Posterior cingulate gyrus (tissue), 11 donors: ENCODE measurements at regions not wholly inside any gene's neighbourhood (a gene's known extent, or its start where the extent isn't known, plus 50 kb on each side); places are given as distances from the start of the nearest gene placed in this dataset.
"Not testable (repeated sequence)": the region's sequence is repeated elsewhere in the genome, so short reads cannot be mapped to it uniquely, and the experiment has no call there.

Experiments used
- DNase-seq, 10 donors: peaks; one replicate each; pipeline versions ENCODE4 v3.0.0 to v3.0.0-alpha.2; 2020 to 2021; ENCODE audit warnings: mixed read lengths in 3 of 10
- intact Hi-C: fragments of 100-400 bp; cut with DNase I; formaldehyde crosslinking; loops from one replicate; pipeline ENCODE4 v1.15.1; 2023

DNA sequence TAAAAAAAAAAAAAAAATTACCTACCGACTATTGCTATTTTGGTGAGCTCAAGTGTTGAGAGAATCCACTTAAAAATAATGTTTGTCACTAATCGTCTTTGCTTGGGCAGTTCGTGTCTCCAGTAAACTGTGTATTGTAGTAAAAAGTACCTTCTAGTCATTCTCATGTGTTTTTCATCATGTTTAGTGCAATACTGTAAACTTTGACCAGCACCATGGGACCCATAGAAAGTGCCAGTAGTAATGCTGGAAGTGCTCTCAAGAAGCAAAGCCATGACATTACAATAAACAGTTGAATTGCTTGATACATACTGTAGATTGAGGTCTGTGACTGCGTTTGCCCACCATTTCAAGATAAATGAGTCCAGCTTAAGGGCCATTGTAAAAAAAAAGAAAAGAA is 395.2 kb downstream of the BCKDHB start:
- intact Hi-C loops = no loop called here
- no peak for DNase-seq

GRCh38 chr6:80497696-80498486 is 391.4 kb downstream of the BCKDHB start:
- DNase-seq, intact Hi-C loops: not testable (repeated sequence)

DNA sequence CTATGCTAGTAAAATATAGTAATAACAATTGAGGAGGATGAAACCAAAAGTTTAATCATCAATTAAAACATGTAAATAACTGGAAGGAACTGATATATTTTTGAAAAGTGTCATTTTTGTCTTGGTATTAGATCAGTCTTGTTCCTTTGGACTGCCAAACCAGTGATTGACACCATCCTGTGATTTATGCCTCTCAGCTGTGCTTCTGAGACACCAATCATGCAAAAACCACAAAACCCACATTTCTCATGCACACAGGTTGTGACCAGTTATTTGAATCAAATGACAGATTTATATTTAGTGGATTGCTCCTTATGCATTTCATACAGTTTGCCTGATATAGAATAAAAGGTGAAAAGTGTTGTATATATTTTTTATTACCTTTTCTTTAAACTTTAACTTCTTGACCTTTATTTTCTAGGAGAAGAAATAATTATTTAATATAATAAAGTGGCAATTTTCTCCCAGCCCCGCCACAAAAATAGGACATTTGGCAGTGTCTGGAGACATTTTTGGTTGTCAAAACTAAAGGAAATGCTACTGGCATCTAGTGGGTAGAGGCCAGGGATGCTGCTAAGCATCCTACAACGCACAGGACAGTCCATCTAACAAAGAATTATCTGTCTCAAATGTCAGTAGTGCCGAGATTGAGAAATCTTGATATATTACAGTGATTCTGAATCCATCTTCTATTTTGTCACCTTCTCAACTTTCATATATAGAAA is 383.6 kb downstream of the BCKDHB start:
- DNase-seq = no peak
- intact Hi-C loops = no loop called here

GRCh38 chr6:80488190-80488589 is 381.7 kb downstream of the BCKDHB start:
- intact Hi-C loops = no loop called here
- no peak for DNase-seq

DNA sequence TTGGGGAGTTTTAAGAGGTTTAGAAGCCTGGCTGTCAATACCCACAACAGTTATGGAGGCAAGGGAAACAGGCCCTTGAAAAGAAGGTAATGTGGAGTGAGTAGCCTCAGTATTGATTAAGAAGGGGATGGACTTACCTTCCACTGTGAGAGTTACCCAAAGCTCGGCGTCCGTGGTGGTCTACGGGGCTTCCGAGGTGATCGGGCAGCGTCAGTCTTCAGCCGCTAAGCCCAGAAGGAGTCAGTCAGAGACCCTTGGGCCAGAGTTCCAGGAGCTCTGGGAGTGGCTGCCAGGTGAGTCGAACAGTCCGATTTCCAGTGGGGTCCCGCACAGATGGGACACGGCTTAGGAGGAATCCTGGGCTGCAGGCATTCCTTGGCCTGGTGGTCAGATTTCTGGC is 379.0 kb downstream of the BCKDHB start:
- DNase-seq = peak in 1 of 10 donors; percentile 67
- intact Hi-C loops = not testable (repeated sequence)

DNA sequence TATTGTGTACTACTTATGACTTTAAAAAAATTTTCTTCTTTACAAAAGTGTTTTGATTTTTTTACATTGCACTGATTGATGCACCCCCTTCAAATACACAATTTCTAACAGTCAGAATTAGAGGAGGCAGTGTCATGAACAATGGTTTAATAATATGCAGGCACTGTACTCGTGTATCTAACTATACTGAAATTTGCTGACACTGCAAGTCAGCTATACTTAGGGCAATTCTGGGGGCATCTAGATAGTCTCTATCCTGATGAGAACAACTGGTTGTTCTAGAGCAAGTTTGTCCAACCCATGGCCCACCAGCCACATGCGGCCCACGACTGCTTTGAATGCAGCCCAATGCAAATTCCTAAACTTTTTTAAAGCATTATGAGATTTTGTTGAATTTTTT is 375.6 kb downstream of the BCKDHB start:
- intact Hi-C loops = no loop called here

DNA sequence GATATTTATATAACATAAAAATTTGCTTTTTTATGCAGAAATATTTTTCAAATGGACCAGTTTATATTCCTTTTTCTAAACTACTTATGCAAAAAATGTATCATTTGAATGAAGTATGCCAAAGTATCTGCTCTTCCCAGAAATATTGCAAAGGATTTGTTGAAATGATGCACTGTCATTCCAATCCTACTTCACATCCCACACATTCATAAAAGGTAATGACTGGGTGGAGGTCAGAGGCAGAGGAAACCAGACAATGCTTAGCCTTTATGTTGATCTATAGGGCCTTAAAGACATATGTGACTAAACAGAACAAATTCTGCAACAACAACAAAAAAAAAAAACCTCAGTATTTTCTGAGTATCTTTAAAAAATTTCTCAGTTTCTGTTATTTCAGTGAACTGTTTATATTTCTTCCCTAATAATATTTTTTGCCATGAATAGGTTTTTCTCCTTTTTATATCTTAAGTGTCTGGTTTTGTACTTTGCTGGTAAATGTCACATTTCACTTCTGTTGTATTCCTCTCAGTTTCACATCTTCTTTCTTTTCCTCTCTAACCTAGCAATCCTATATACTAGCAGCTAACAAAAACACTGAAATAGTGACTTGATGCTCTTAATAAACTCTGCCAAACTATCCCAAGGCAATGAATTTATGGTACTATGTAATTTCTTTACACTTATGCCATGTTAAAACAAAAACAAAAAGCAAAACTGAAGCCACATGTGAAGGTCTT is 374.1 kb downstream of the BCKDHB start:
- intact Hi-C loops = no loop called here
- DNase-seq = no peak

More for the DNA sequence above, 375.6 kb downstream of the BCKDHB start:
- DNase-seq = peak in 2 of 10 donors; percentile 24 to 54

DNA sequence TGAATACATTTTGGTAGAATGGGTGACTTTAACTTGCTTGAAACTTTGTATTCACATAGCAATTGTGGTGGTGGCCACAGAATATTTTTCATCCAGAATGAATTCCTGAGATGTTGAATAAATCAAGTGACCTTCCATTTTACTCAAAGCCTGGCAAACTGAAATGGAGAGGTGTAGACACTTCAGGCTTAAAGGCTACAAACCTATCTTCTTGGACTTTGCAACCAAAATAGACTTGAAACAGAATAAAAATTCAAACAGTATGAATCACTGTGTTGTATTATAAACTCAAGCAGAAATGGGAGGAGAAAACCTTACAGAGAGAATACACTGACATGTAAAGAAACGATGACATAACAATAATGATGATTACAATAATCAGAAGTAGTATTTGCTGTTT is 371.6 kb downstream of the BCKDHB start:
- intact Hi-C loops = no loop called here
- DNase-seq = no peak

- intact Hi-C loops = no loop called here
- no peak for DNase-seq
Observed at GRCh38 chr6:80477591-80477990, 371.1 kb downstream of the BCKDHB start.

DNA sequence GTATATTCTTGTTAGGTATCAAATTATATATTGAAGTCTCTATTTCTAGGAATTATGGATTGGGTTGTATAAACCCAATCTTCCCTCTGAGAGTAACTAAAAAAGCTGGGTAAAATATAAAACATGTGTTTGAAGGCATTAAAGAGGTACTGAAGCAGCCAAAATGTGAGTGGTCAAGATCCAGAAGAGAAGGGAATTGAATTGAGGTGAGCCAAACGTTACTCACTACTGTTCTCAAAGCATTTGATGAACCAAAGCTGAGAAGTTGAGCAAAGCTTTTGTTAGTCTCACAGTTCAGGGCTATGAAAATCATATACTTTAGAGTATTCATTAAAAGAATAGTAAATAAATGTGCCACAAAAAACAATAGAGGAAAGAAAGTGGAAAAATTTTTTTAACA is 365.8 kb downstream of the BCKDHB start:
- intact Hi-C loops = no loop called here
- DNase-seq = no peak

DNA sequence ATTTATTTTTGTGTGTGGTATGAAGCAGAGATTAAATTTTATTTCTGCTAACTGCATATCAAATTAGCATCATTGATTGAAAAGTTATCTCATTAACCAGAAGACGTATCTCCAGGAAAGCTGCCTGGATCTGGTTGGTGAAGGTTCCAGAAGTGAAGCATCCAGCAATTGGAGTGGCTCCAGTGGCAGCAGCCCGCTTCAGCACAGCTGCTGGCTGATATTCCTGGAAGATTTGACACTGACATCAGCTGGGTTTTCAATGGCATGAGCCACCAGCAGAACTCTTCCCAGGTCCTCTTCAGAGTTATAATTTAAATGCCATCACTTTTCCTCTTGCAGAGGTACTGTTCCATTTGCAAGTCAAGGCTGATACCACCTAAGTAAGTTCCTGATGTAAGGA is 363.5 kb downstream of the BCKDHB start:
- intact Hi-C loops = no loop called here
- peak in 1 of 10 donors; percentile 13 for DNase-seq

GRCh38 chr6:80468398-80468797 is 361.9 kb downstream of the BCKDHB start:
- no peak for DNase-seq
- intact Hi-C loops = no loop called here

GRCh38 chr6:80467408-80467807 is 360.9 kb downstream of the BCKDHB start:
- intact Hi-C loops = no loop called here
- no peak for DNase-seq

GRCh38 chr6:80466981-80467380 is 360.5 kb downstream of the BCKDHB start:
- intact Hi-C loops = no loop called here
- no peak for DNase-seq

- intact Hi-C loops = no loop called here
- DNase-seq = no peak
Observed at GRCh38 chr6:80465513-80465912, 359.0 kb downstream of the BCKDHB start.

GRCh38 chr6:80464901-80465300 is 358.4 kb downstream of the BCKDHB start:
- DNase-seq = no peak

DNA sequence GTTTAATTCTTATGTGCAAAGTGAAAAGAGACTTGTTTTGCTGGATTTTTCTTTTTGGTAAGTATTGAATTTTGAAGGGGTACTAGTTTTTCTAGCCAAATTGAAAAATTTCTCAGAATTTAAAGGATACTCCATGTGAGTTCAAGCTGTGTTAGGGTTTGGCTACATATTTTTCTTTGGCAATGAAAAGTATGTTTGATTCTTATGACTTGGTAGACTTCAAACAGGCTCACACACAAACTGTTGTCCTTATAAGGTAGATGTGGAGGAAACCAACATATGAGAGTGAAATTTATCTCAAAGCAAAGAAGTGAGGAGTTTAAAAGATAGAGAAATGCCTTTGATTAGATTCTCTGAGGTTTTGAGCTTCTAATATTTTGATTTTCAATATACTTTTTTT is 356.7 kb downstream of the BCKDHB start:
- intact Hi-C loops = no loop called here
- no peak for DNase-seq

More at GRCh38 chr6:80464901-80465300, 358.4 kb downstream of the BCKDHB start:
- intact Hi-C loops = no loop called here

GRCh38 chr6:80460257-80460865 is 353.9 kb downstream of the BCKDHB start:
- intact Hi-C loops = no loop called here
- no peak for DNase-seq

- peak; percentile 27 to 92 (median 48) for DNase-seq
- intact Hi-C loops = no loop called here
Observed at GRCh38 chr6:80457439-80457933, 351.0 kb downstream of the BCKDHB start.

GRCh38 chr6:80456724-80457438 is 350.4 kb downstream of the BCKDHB start:
- no peak for DNase-seq
- intact Hi-C loops = no loop called here
